DMS153 treated with DMSO at 0.1 percent for 48 hours (cell line): ENCODE measurements at regions not wholly inside any gene's neighbourhood (a gene's known extent, or its start where the extent isn't known, plus 50 kb on each side); places are given as distances from the start of the nearest gene placed in this dataset.
"Not testable (repeated sequence)": the region's sequence is repeated elsewhere in the genome, so short reads cannot be mapped to it uniquely, and the experiment has no call there.

Source experiments
- DNase-seq: peaks from one replicate; lab custom pipeline; 2025; ENCODE audit not compliant: unreplicated experiment; lab: John Stamatoyannopoulos, UW

GRCh38 chr18:34350778-34351177, 126.1 kb upstream of the NOL4 start:
- DNase-seq, result no peak

- peak; percentile 94 for DNase-seq
Measured at GRCh38 chr18:34352385-34353163, 127.9 kb upstream of the NOL4 start.

GRCh38 chr18:34354351-34354750, 129.6 kb upstream of the NOL4 start:
- no peak for DNase-seq

- no peak for DNase-seq
Measured at GRCh38 chr18:34357944-34358580, 133.3 kb upstream of the NOL4 start.

- DNase-seq, result no peak
Measured at GRCh38 chr18:34358923-34359322, 134.2 kb upstream of the NOL4 start.

GRCh38 chr18:34364699-34365098, 140.0 kb upstream of the NOL4 start:
- no peak for DNase-seq

GRCh38 chr18:34370704-34371395, 146.1 kb upstream of the NOL4 start:
- DNase-seq, result peak; percentile 37

- no peak for DNase-seq
Measured at GRCh38 chr18:34380326-34380725, 155.6 kb upstream of the NOL4 start.

- DNase-seq, result no peak
Measured at GRCh38 chr18:34385311-34385710, 160.6 kb upstream of the NOL4 start.

- DNase-seq, result no peak
Measured at GRCh38 chr18:34386803-34387202, 162.1 kb upstream of the NOL4 start.

GRCh38 chr18:34397286-34397896, 172.7 kb upstream of the NOL4 start:
- no peak for DNase-seq

- no peak for DNase-seq
Measured at GRCh38 chr18:34399892-34400291, 175.2 kb upstream of the NOL4 start.

- DNase-seq, result no peak
Measured at GRCh38 chr18:34400834-34401233, 176.1 kb upstream of the NOL4 start.

GRCh38 chr18:34401775-34402174, 177.1 kb upstream of the NOL4 start:
- DNase-seq, result no peak

GRCh38 chr18:34407471-34407870, 182.8 kb upstream of the NOL4 start:
- not testable (repeated sequence) for DNase-seq

GRCh38 chr18:34411952-34412351, 187.2 kb upstream of the NOL4 start:
- DNase-seq, result no peak

GRCh38 chr18:34431042-34431441, 206.3 kb upstream of the NOL4 start:
- DNase-seq, result no peak

GRCh38 chr18:34444622-34445021, 219.9 kb upstream of the NOL4 start:
- no peak for DNase-seq

- DNase-seq, result no peak
Measured at GRCh38 chr18:34448662-34449061, 223.9 kb upstream of the NOL4 start.

GRCh38 chr18:34457761-34458160, 233.0 kb upstream of the NOL4 start:
- DNase-seq, result no peak

GRCh38 chr18:34458410-34458977, 233.8 kb upstream of the NOL4 start:
- DNase-seq, result no peak
